ENCODE measurements at regions not wholly inside any gene's neighbourhood (a gene's known extent, or its start where the extent isn't known, plus 50 kb on each side); places are given as distances from the start of the nearest gene placed in this dataset.

DNA sequence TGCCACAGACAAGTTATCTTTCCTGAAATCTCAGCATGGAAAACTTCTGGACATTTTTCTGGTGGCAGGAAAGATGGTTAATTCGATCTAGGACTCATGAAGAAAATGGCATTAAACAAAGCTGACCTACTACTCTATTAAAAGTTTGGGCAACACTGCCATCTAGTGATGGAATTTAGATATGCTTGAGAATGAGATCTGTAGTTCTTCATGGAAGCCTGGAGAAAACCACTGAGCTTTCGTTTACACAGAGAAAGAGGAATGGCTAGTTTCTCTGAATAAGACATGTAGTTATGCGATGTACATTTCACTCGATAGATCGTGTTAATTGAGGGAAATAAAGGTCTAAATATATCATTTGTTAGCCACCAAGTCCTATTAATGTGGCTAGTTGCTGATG, 51.7 kb upstream of the CHRDL1 start:
- DNase-seq: peak; percentile 75

DNA sequence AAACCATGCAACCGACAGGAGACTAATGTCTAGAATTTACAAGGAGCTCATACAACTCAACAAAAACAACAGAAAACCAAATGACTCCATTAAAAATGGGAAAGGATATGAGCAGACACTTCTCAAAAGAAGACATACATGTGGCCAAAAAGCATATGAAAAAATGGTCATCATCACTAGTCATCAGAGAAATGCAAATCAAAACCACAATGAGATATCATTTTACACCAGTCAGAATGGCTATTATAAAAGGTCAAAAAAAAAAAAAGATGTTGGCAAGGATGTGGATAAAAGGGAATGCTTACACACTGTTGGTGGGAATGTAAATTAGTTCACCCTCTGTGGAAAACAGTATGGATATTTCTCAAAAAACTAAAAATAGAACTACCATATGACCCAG, 50.5 kb upstream of the CHRDL1 start:
- DNase-seq: no peak

Measured in NCI-H1436 (cell line).